GM12878 (cell line): ENCODE measurements at regions not wholly inside any gene's neighbourhood (a gene's known extent, or its start where the extent isn't known, plus 50 kb on each side); places are given as distances from the start of the nearest gene placed in this dataset.

Experiments
- ATAC-seq: fragments of 200-7000 bp; cut with Tn5 transposase; 3 replicates; pipeline ENCODE4 v1.9.1; 2020; ENCODE audit warnings: mild to moderate bottlenecking, moderate library complexity
- BruUV-seq: library from RNA; stranded (reverse); fragments of 400-500 nt; replicated peaks from 2 replicates; lab custom pipeline; 2021; lab: Mats Ljungman, UMichigan
- CTCF ChIA-PET: fragments of 300-600 bp; sonication (Branson Sonifier 250); formaldehyde crosslinking; extraction: SDS; loops from one replicate; lab custom pipeline; 2021; ENCODE audit warnings: inconsistent platforms; lab: Yijun Ruan, JAX
- POLR2A ChIA-PET: fragments of 350-600 bp; formaldehyde crosslinking; extraction: SDS; loops from one replicate; lab custom pipeline; 2021; ENCODE audit warnings: inconsistent platforms; lab: Charles Lee
- RAD21 ChIA-PET: fragments of 300-600 bp; sonication (Branson Sonifier 250); formaldehyde crosslinking; loops from one replicate; lab custom pipeline; 2023; ENCODE audit warnings: antibody characterized with exemption; ENCODE audit not compliant: unreplicated experiment; lab: Charles Lee
- SMC1A ChIA-PET: fragments of 300-600 bp; sonication (Branson Sonifier 250); formaldehyde crosslinking; loops from one replicate; lab custom pipeline; 2023; ENCODE audit not compliant: unreplicated experiment, uncharacterized antibody; lab: Charles Lee
- DNase-seq: peaks from one replicate; pipeline ENCODE4 v3.0.0-alpha.2; 2011; ENCODE audit warnings: low read depth, low spot score
- FAIRE-seq: peaks from 3 replicates; lab custom pipeline; 2011; peaks lifted over from hg19 to GRCh38; lab: Jason Lieb, UNC
- H2AFZ ChIP-seq: 2 replicates; pipeline ENCODE4 v1.6.0; 2011; ENCODE audit warnings: low read depth, low read length, control low read depth; ENCODE audit not compliant: control insufficient read depth
- H3K27ac ChIP-seq: 2 replicates; pipeline ENCODE4 v1.5.1; 2011; ENCODE audit warnings: control low read depth; ENCODE audit not compliant: control insufficient read depth, insufficient read depth
- H3K27me3 ChIP-seq, 2 experiments: replicated peaks in 1 of 2; 2 replicates each; pipeline versions ENCODE4 v1.6.0 to v1.6.1; 2011; ENCODE audit warnings: low read length in 1 of 2; ENCODE audit not compliant: control insufficient read depth in 2 of 2, insufficient read depth in 2 of 2
- H3K36me3 ChIP-seq, 2 experiments: 2 replicates each; pipeline ENCODE4 v1.5.1; 2011; ENCODE audit warnings: low read length in 1 of 2; ENCODE audit not compliant: control insufficient read depth in 2 of 2, insufficient read depth in 2 of 2
- H3K4me1 ChIP-seq: 2 replicates; pipeline ENCODE4 v1.6.1; 2011; ENCODE audit warnings: mild to moderate bottlenecking, low read length, moderate library complexity, mixed read lengths; ENCODE audit not compliant: control insufficient read depth, insufficient read depth
- H3K4me2 ChIP-seq: 2 replicates; pipeline ENCODE4 v1.6.0; 2011; ENCODE audit warnings: control low read depth; ENCODE audit not compliant: control insufficient read depth, insufficient read depth
- H3K4me3 ChIP-seq: fragments of 200-600 bp; sonication (generic); 2 replicates; pipeline ENCODE4 v1.5.1; 2016
- H3K79me2 ChIP-seq: 2 replicates; pipeline ENCODE4 v1.6.0; 2011; ENCODE audit warnings: low read length; ENCODE audit not compliant: control insufficient read depth, insufficient read depth
- H3K9ac ChIP-seq: 2 replicates; pipeline ENCODE4 v1.8.0; 2011; ENCODE audit warnings: low read length, control low read depth, mixed read lengths; ENCODE audit not compliant: control insufficient read depth, insufficient read depth
- H3K9me3 ChIP-seq: replicated peaks from 3 replicates; pipeline ENCODE4 v1.5.1; 2011; ENCODE audit warnings: mild to moderate bottlenecking, low read length; ENCODE audit not compliant: control insufficient read depth, insufficient read depth
- H4K20me1 ChIP-seq: 2 replicates; pipeline ENCODE4 v1.6.0; 2011; ENCODE audit not compliant: control insufficient read depth, insufficient read depth
- ESRRA ChIP-seq: IDR thresholded peaks from 2 replicates; pipeline ENCODE4 v1.6.1; 2012; ENCODE audit warnings: mild to moderate bottlenecking, low read length, improper control_type of control experiment
- GABPA ChIP-seq: IDR thresholded peaks from 2 replicates; pipeline ENCODE4 v1.6.1; 2014; ENCODE audit warnings: antibody characterized with exemption, low read depth, mild to moderate bottlenecking, inconsistent platforms
- HDGF ChIP-seq: fragments of 450-650 bp; IDR thresholded peaks from 2 replicates; pipeline ENCODE4 v1.6.1; 2016; ENCODE audit warnings: antibody characterized with exemption
- NFYA ChIP-seq: IDR thresholded peaks from 2 replicates; pipeline ENCODE4 v1.6.1; 2011; ENCODE audit warnings: low read depth, mild to moderate bottlenecking, low read length, improper control_type of control experiment, borderline replicate concordance
- POLR2A ChIP-seq: IDR thresholded peaks from 2 replicates; pipeline ENCODE4 v1.6.1; 2011; ENCODE audit warnings: low read depth, mild to moderate bottlenecking, low read length
- POLR2AphosphoS5 ChIP-seq: IDR thresholded peaks from 2 replicates; pipeline ENCODE4 v1.6.1; 2011; ENCODE audit warnings: mild to moderate bottlenecking, low read length, inconsistent platforms
- RFX5 ChIP-seq: IDR thresholded peaks from 2 replicates; pipeline ENCODE4 v1.6.1; 2011; ENCODE audit warnings: low read depth, low read length, improper control_type of control experiment
- SREBF1 ChIP-seq: IDR thresholded peaks from 2 replicates; pipeline ENCODE4 v1.6.1; 2012; ENCODE audit warnings: mild to moderate bottlenecking, low read length
- SUPT20H ChIP-seq: IDR thresholded peaks from 2 replicates; pipeline ENCODE4 v1.6.1; 2011; ENCODE audit warnings: low read depth, mild to moderate bottlenecking, low read length, moderate library complexity, borderline replicate concordance; ENCODE audit not compliant: control insufficient read depth
- TARDBP ChIP-seq: IDR thresholded peaks from 2 replicates; pipeline ENCODE4 v1.6.1; 2016; ENCODE audit warnings: borderline replicate concordance
- TCF3 ChIP-seq: IDR thresholded peaks from 2 replicates; pipeline ENCODE4 v1.6.1; 2012; ENCODE audit warnings: low read depth, mild to moderate bottlenecking, low read length, borderline replicate concordance; ENCODE audit not compliant: insufficient read depth
- YY1 ChIP-seq: IDR thresholded peaks from 2 replicates; pipeline ENCODE4 v1.6.1; 2011; ENCODE audit warnings: low read depth, mild to moderate bottlenecking, low read length
- ZNF274 ChIP-seq: IDR thresholded peaks from one replicate; pipeline ENCODE4 v1.8.0; 2011; ENCODE audit not compliant: insufficient read length, insufficient read depth
- WGBS: methylation state at CpG from one replicate; pipeline ENCODE4 v1.1.6; 2016; ENCODE audit warnings: low lambda C conversion rate; ENCODE audit not compliant: insufficient replicate concordance, insufficient coverage; ENCODE audit errors: missing lambda C conversion rate; 5-methylcytosine and 5-hydroxymethylcytosine counted together
- in situ Hi-C: fragments of 300-500 bp; cut with MboI; formaldehyde crosslinking; loops from 9 replicates; pipeline ENCODE4 v1.14.3; 2018; ENCODE audit warnings: mixed read lengths
- intact Hi-C: fragments of 100-400 bp; cut with micrococcal nuclease; formaldehyde crosslinking; loops from one replicate; pipeline ENCODE4 v1.14.2; 2022; ENCODE audit not compliant: unreplicated experiment
- TF ChIP-seq, protein P1 (sequence below): fragments of 450-650 bp; IDR thresholded peaks from 2 replicates; pipeline ENCODE4 v1.6.1; 2018; ENCODE audit warnings: mild to moderate bottlenecking, low read depth, moderate library complexity; ENCODE audit not compliant: partially characterized antibody
- TF ChIP-seq, protein P2 (sequence below): IDR thresholded peaks from 2 replicates; pipeline ENCODE4 v1.6.1; 2012; ENCODE audit warnings: low read depth, low read length, improper control_type of control experiment
- TF ChIP-seq, protein P3 (sequence below): IDR thresholded peaks from 2 replicates; pipeline ENCODE4 v1.6.1; 2011; ENCODE audit warnings: mild to moderate bottlenecking, low read depth, low read length, moderate library complexity; ENCODE audit not compliant: insufficient replicate concordance

DNA sequence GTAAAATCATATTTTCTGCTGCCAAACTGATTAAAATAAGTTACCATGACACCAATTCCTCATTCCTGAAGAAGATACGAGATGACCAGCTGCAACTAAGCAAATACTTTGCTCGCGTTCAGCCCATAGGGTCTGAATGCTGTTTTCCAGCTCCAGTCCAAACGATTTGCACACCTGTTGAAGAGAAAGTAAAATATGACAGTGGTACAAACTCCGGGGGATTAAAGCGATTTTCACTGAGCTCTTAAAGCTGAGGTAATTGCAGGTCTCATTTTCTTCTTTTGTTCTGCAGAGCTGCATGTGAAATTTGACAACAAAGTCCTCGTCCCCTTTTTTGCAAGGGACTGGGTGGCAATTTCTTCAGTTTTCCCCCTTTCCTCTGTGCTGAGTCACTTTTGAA lies 118.4 kb downstream of the NR2F2 start:
- ChIA-PET SMC1A (interaction anchor here (0.8 kb wide), 1 partner anchor 384 kb away, joined by 4 read pairs; no protein-coding TSS in a partner anchor), RAD21 (no interaction called here)
- FAIRE-seq, result no peak
- H3K27ac ChIP-seq, result no peak overlapping the region
- H3K27me3 ChIP-seq, result no peaks in the 10 kb centered on the region
- no peaks in the 10 kb centered on the region for H3K36me3 ChIP-seq
- H3K4me3 ChIP-seq, result no peak overlapping the region
- no peaks in the 10 kb centered on the region for H3K79me2 ChIP-seq
- no peak for DNase-seq
- no TSS peak for BruUV-seq
- ATAC-seq, result no peak
- H3K4me2 ChIP-seq, result no peak overlapping the region
- no peak overlapping the region for H2AFZ ChIP-seq
- intact Hi-C loops, result no loop called here
- no peaks in the 10 kb centered on the region for H3K9me3 ChIP-seq
- TF ChIP-seq ZNF274, result no peak
- no peak for TF ChIP-seq SUPT20H
- TF ChIP-seq ESRRA, result no peak
- TF ChIP-seq, protein P1, sequence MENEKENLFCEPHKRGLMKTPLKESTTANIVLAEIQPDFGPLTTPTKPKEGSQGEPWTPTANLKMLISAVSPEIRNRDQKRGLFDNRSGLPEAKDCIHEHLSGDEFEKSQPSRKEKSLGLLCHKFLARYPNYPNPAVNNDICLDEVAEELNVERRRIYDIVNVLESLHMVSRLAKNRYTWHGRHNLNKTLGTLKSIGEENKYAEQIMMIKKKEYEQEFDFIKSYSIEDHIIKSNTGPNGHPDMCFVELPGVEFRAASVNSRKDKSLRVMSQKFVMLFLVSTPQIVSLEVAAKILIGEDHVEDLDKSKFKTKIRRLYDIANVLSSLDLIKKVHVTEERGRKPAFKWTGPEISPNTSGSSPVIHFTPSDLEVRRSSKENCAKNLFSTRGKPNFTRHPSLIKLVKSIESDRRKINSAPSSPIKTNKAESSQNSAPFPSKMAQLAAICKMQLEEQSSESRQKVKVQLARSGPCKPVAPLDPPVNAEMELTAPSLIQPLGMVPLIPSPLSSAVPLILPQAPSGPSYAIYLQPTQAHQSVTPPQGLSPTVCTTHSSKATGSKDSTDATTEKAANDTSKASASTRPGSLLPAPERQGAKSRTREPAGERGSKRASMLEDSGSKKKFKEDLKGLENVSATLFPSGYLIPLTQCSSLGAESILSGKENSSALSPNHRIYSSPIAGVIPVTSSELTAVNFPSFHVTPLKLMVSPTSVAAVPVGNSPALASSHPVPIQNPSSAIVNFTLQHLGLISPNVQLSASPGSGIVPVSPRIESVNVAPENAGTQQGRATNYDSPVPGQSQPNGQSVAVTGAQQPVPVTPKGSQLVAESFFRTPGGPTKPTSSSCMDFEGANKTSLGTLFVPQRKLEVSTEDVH, result no peak
- TF ChIP-seq POLR2A, result no peak
- TF ChIP-seq YY1, result no peak
- TF ChIP-seq TCF3, result no peak
- TF ChIP-seq GABPA, result no peak
- no peak for TF ChIP-seq NFYA
- no peak for TF ChIP-seq HDGF
- TF ChIP-seq SREBF1, result no peak
- TF ChIP-seq, protein P2, sequence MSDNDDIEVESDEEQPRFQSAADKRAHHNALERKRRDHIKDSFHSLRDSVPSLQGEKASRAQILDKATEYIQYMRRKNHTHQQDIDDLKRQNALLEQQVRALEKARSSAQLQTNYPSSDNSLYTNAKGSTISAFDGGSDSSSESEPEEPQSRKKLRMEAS, result no peak
- TF ChIP-seq POLR2AphosphoS5, result no peak
- TF ChIP-seq, protein P3, sequence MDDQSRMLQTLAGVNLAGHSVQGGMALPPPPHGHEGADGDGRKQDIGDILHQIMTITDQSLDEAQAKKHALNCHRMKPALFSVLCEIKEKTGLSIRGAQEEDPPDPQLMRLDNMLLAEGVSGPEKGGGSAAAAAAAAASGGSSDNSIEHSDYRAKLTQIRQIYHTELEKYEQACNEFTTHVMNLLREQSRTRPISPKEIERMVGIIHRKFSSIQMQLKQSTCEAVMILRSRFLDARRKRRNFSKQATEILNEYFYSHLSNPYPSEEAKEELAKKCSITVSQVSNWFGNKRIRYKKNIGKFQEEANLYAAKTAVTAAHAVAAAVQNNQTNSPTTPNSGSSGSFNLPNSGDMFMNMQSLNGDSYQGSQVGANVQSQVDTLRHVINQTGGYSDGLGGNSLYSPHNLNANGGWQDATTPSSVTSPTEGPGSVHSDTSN, result no peak
- TF ChIP-seq RFX5, result no peak
- TF ChIP-seq TARDBP, result no peak
- TF ChIP-seq, all 136 proteins: peak for 0
- in situ Hi-C loops, result no loop called here
- Histone ChIP-seq H3K9ac (no peak overlapping the region), H4K20me1 (no peaks in the 10 kb centered on the region), H3K4me1 (no peaks in the 10 kb centered on the region)
- ChIA-PET POLR2A (interaction anchor here (0.6 kb wide), 1 partner anchor 67 kb away, joined by 4 read pairs; no protein-coding TSS in a partner anchor), CTCF (no interaction called here)
- WGBS, result 45% methylated on average over 7 of the region's 7 CpGs
